HepG2 (cell line): ENCODE measurements at regions not wholly inside any gene's neighbourhood (a gene's known extent, or its start where the extent isn't known, plus 50 kb on each side); places are given as distances from the start of the nearest gene placed in this dataset.

Experiments
- E2F1 ChIP-seq: sonication (generic); formaldehyde crosslinking; IDR thresholded peaks from 2 replicates; pipeline ENCODE4 v1.5.0; 2020; ENCODE audit warnings: missing genetic modification reagents
- EP300 ChIP-seq, 3 experiments: sonication (generic) in 1 of 3; formaldehyde crosslinking in 1 of 3; IDR thresholded peaks; 2 replicates each; pipeline versions ENCODE4 v1.5.1 to v1.6.1; 2011 to 2020; ENCODE audit warnings: low read depth in 2 of 3, low read length in 2 of 3, borderline replicate concordance in 1 of 3, improper control_type of control experiment in 1 of 3, mild to moderate bottlenecking in 1 of 3, missing genetic modification reagents in 1 of 3, moderate library complexity in 1 of 3
- HMGXB4 ChIP-seq, 2 experiments: sonication (generic) in 1 of 2; formaldehyde crosslinking in 1 of 2; IDR thresholded peaks; 2 replicates each; pipeline versions ENCODE4 v1.4.0 to v1.6.1; 2018 to 2020; ENCODE audit warnings: missing genetic modification reagents in 2 of 2, borderline replicate concordance in 1 of 2, low read depth in 1 of 2, mild to moderate bottlenecking in 1 of 2, missing biosample characterization in 1 of 2
- RFX5 ChIP-seq: IDR thresholded peaks from 2 replicates; pipeline ENCODE4 v1.6.1; 2011; ENCODE audit warnings: low read depth, low read length, improper control_type of control experiment
- SIX1 ChIP-seq: sonication (generic); formaldehyde crosslinking; IDR thresholded peaks from 2 replicates; pipeline ENCODE4 v1.4.0; 2020; ENCODE audit warnings: missing genetic modification reagents, borderline replicate concordance
- SNAPC4 ChIP-seq: sonication (generic); formaldehyde crosslinking; IDR thresholded peaks from 2 replicates; pipeline ENCODE4 v1.4.0; 2020; ENCODE audit warnings: mild to moderate bottlenecking, missing genetic modification reagents
- TCF7L2 ChIP-seq: IDR thresholded peaks from 2 replicates; pipeline ENCODE4 v1.6.1; 2011; ENCODE audit warnings: mild to moderate bottlenecking, low read depth, low read length, moderate library complexity
- ZBTB49 ChIP-seq: sonication (generic); formaldehyde crosslinking; IDR thresholded peaks from 2 replicates; pipeline ENCODE4 v1.4.0; 2020; ENCODE audit warnings: missing genetic modification reagents, borderline replicate concordance
- ZBTB8A ChIP-seq: sonication (generic); formaldehyde crosslinking; IDR thresholded peaks from 2 replicates; pipeline ENCODE4 v1.4.0; 2020; ENCODE audit warnings: mild to moderate bottlenecking, low read depth, missing genetic modification reagents, borderline replicate concordance
- ZNF18 ChIP-seq: sonication (generic); formaldehyde crosslinking; IDR thresholded peaks from 2 replicates; pipeline ENCODE4 v1.8.0; 2022; ENCODE audit warnings: mild to moderate bottlenecking, missing genetic modification reagents; ENCODE audit not compliant: insufficient replicate concordance
- ZNF274 ChIP-seq: sonication (generic); formaldehyde crosslinking; IDR thresholded peaks from 2 replicates; pipeline ENCODE4 v1.5.1; 2020; ENCODE audit warnings: mild to moderate bottlenecking, missing genetic modification reagents
- ZNF280D ChIP-seq: sonication (generic); formaldehyde crosslinking; IDR thresholded peaks from 2 replicates; pipeline ENCODE4 v1.5.1; 2020; ENCODE audit warnings: mild to moderate bottlenecking, missing genetic modification reagents
- ZXDC ChIP-seq: sonication (generic); formaldehyde crosslinking; IDR thresholded peaks from 2 replicates; pipeline ENCODE4 v1.5.0; 2020; ENCODE audit warnings: mild to moderate bottlenecking, missing genetic modification reagents

GRCh38 chr1:233442026-233442780 lies 114.7 kb downstream of the MAP3K21 start:
- TF ChIP-seq ZBTB49: no peak
- no peak for TF ChIP-seq ZBTB8A (CRISPR knock-in tag)
- TF ChIP-seq RFX5: no peak
- no peak for TF ChIP-seq E2F1 (CRISPR knock-in tag)
- no peak for TF ChIP-seq HMGXB4 (CRISPR knock-in tag; IDR thresholded peaks at IDR 0.05; ENCODE audit: borderline replicate concordance in 1 of 2, low read depth in 1 of 2)
- TF ChIP-seq ZXDC (CRISPR knock-in tag): no peak
- no peak for TF ChIP-seq SIX1 (CRISPR knock-in tag)
- no peak for TF ChIP-seq TCF7L2
- no peak for TF ChIP-seq ZNF18 (CRISPR knock-in tag)
- TF ChIP-seq ZNF274 (CRISPR knock-in tag): no peak
- no peak for TF ChIP-seq SNAPC4 (CRISPR knock-in tag)
- no peak for TF ChIP-seq EP300 (IDR thresholded peaks at IDR 0.05; ENCODE audit: low read depth in 2 of 2, low read length in 2 of 2)
- no peak for TF ChIP-seq EP300 (CRISPR knock-in tag; IDR thresholded peaks at IDR 0.05; ENCODE audit: borderline replicate concordance)
- TF ChIP-seq ZNF280D (CRISPR knock-in tag): no peak
